ENCODE measurements at regions not wholly inside any gene's neighbourhood (a gene's known extent, or its start where the extent isn't known, plus 50 kb on each side); places are given as distances from the start of the nearest gene placed in this dataset.

- H3K4me3 ChIP-seq (ENCODE audit: low read depth, low read length) = no peak overlapping the region
- no peak for DNase-seq (ENCODE audit: low read depth)
- no peak for TF ChIP-seq CTCF (IDR thresholded peaks at IDR 0.05; ENCODE audit: low read depth, low read length, missing control alignments)
Measured at GRCh38 chrX:5194806-5195205, 1033.9 kb downstream of the NLGN4X start.

GRCh38 chrX:5180135-5180741 is 1048.4 kb downstream of the NLGN4X start:
- no peak for DNase-seq (ENCODE audit: low read depth)
- TF ChIP-seq CTCF (IDR thresholded peaks at IDR 0.05; ENCODE audit: low read depth, low read length, missing control alignments) = no peak
- H3K4me3 ChIP-seq (ENCODE audit: low read depth, low read length) = no peak overlapping the region

- H3K4me3 ChIP-seq (ENCODE audit: low read depth, low read length) = no peak overlapping the region
- TF ChIP-seq CTCF (IDR thresholded peaks at IDR 0.05; ENCODE audit: low read depth, low read length, missing control alignments) = no peak
- no peak for DNase-seq (ENCODE audit: low read depth)
Measured at GRCh38 chrX:5176766-5177165, 1051.9 kb downstream of the NLGN4X start.

- no peak overlapping the region for H3K4me3 ChIP-seq (ENCODE audit: low read depth, low read length)
- no peak for TF ChIP-seq CTCF (IDR thresholded peaks at IDR 0.05; ENCODE audit: low read depth, low read length, missing control alignments)
- DNase-seq (ENCODE audit: low read depth) = no peak
Measured at GRCh38 chrX:5163663-5164062, 1065.0 kb downstream of the NLGN4X start.

GRCh38 chrX:5155301-5155700 is 1073.4 kb downstream of the NLGN4X start:
- DNase-seq (ENCODE audit: low read depth) = no peak
- no peak overlapping the region for H3K4me3 ChIP-seq (ENCODE audit: low read depth, low read length)
- no peak for TF ChIP-seq CTCF (IDR thresholded peaks at IDR 0.05; ENCODE audit: low read depth, low read length, missing control alignments)

- TF ChIP-seq CTCF (IDR thresholded peaks at IDR 0.05; ENCODE audit: low read depth, low read length, missing control alignments) = no peak
- no peak overlapping the region for H3K4me3 ChIP-seq (ENCODE audit: low read depth, low read length)
- no peak for DNase-seq (ENCODE audit: low read depth)
Measured at GRCh38 chrX:5145957-5146356, 1082.7 kb downstream of the NLGN4X start.

GRCh38 chrX:5142644-5143043 is 1086.0 kb downstream of the NLGN4X start:
- DNase-seq (ENCODE audit: low read depth) = no peak
- no peak for TF ChIP-seq CTCF (IDR thresholded peaks at IDR 0.05; ENCODE audit: low read depth, low read length, missing control alignments)
- no peak overlapping the region for H3K4me3 ChIP-seq (ENCODE audit: low read depth, low read length)

All from GM12864 (cell line).